ENCODE measurements at regions not wholly inside any gene's neighbourhood (a gene's known extent, or its start where the extent isn't known, plus 50 kb on each side); places are given as distances from the start of the nearest gene placed in this dataset.

DNA sequence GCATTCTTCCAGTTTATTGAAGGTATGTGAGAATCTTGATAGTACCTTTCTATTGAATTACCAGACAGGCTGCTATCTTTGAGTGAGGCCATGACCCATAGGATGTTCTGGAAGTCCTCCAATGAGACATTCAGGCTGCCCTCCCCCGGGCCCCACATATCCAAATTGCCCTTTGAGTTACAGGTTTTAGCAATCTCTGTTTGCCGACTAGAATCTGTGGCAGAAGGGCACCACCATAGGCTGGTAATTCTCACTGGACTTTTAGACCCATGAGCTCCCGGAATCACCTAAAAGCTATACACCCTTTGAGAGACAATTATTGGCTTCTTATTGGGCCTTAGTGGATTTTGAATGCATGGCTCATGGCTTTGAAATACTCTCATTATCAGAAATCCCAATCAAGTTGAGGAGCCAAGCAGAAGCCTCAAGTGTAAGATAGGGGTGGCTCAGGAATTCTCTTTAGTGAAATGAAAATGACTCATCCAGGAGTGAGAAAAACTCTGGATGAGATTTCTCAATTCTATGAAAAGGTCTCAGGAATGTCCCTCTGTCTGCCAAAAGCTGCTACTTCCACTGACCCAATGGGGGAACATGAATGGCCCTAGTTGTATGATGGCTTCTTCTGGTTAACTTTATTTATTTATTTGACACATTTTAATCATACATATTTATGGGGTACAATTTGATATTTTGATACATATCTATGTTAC, 172.1 kb upstream of the CSNK1A1L start:
- no peak for DNase-seq (ENCODE audit: low spot score)

DNA sequence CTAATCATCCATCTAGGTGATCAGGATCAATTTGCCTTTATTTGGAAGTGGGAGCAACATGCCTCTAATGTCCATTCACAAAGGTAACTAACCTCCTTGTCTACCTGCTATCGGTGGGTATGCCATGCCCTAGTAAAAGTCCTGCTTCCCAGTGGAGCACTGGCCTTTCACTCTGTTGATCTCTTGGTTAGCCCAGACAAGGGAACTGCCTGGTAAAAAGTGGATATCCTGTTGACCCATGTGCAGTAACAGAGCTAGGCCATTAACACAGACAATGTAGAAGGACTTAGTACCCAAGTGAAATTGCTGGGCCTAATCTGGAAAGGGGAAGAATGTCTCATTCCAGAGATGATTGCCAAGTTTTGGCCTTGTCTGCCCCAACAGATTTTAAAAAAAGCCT, 171.5 kb upstream of the CSNK1A1L start:
- intact Hi-C loops (cut with DNase I) = no loop called here

More for the DNA sequence above, 172.1 kb upstream of the CSNK1A1L start:
- intact Hi-C loops (cut with DNase I) = no loop called here

DNA sequence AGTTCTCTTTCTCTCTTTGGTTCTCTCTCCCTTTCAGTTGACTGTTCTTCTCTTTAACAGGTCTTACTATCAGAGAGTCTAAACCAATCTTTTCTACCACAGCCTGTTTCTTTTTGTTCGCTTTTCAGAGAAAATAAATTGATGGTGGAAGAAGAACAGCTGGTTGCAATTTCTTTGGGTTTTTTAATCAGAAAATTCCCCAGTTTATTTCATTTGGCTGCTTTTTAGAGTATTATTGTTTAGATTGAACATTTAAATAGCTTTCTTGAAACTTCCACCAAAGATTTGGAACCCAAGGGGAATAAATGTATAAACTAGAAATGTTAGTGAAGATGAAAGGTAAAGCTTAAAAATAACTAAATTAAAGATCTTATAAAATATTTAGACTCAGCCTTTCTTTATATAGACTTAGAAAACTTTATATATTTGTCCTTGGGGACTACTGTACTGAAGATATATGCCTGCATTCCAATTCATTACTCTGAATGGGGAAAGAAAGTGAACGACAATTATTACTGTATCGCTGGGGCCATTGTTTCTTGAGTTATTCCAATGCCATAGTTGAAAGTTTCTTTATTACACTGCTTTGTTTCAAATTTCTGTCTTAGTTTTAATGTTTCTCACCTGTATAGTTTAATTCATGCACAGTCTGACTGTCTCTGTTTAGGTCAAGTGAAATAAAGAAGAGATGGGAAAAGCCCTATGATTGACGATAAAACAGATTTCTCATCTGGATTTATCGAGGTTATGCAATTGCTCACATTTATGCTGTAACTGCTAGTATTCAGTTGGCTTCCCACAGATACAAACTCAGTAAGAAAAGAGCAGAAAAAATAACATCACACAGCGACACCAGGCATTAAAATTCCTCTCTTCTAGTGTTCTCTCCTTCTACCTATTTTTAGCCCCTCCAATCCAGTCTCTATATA, 169.4 kb upstream of the CSNK1A1L start:
- DNase-seq (ENCODE audit: low spot score) = no peak
- intact Hi-C loops (cut with DNase I) = no loop called here

More for the DNA sequence above, 171.5 kb upstream of the CSNK1A1L start:
- DNase-seq (ENCODE audit: low spot score) = no peak

GRCh38 chr13:37273836-37274235, 168.4 kb upstream of the CSNK1A1L start:
- no peak for DNase-seq (ENCODE audit: low spot score)
- intact Hi-C loops (cut with DNase I) = no loop called here

- no peak for DNase-seq (ENCODE audit: low spot score)
- intact Hi-C loops (cut with DNase I) = no loop called here
Measured at GRCh38 chr13:37270226-37271001, 164.9 kb upstream of the CSNK1A1L start.

DNA sequence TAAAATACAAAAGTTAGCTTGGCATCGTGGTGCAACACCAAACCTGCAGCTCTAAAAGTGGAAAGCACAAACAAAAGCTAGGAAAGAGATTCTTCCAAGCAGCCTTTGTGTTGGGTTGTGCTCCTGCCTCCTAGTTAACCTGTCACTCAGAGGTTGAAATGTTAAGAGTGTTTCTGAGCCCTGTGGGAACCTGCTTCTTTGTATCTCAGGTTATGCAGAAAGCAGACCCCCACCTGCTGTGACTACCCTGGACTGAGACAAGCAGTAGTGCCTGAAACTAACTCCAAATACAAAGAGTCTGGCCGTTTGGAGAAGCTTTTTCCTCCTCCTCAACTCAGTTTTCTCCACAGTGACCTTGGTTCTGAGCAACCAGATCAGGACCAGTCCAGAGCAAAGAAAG, 158.4 kb upstream of the CSNK1A1L start:
- intact Hi-C loops (cut with DNase I) = no loop called here
- DNase-seq (ENCODE audit: low spot score) = no peak

DNA sequence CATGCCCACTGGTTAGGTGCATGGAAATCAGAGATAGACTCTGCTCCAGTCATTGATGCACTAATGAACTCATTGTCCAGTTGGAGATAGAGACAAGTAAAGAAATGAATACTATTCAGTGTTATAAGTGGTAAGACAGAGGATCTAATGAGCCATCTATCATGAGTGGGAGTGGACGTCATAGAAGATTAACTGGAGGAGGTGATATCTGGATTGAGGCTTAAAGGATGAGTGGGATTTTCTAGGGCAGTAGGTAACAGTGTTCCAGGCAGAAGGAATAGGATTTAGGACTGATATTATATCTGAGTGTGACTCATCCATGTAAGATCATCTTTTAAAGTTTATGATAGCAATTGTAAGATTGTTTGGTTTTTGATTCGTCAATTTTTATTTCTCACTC, 152.2 kb upstream of the CSNK1A1L start:
- intact Hi-C loops (cut with DNase I) = no loop called here

DNA sequence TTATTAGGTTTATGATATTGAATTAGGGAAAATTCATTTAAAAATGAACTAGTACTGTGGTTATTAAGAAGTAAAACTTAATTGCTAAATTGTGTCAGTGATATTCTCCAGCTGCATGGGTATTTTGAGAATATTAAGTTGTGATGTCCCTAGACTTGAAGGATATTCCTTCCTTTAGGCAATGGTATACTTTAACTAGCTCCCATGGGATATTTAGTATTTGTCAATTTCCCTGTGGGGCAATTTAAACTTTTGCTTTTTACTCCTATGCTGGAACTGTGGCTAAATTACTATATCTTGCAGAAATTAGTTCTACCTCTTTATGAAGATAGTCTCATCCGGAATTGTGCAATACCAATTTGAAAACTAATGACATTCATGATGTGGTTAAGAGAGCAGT, 151.6 kb upstream of the CSNK1A1L start:
- intact Hi-C loops (cut with DNase I) = no loop called here
- DNase-seq (ENCODE audit: low spot score) = no peak

More for the DNA sequence above, 152.2 kb upstream of the CSNK1A1L start:
- DNase-seq (ENCODE audit: low spot score) = no peak

- intact Hi-C loops (cut with DNase I) = no loop called here
Measured at GRCh38 chr13:37241786-37242185, 136.3 kb upstream of the CSNK1A1L start.

DNA sequence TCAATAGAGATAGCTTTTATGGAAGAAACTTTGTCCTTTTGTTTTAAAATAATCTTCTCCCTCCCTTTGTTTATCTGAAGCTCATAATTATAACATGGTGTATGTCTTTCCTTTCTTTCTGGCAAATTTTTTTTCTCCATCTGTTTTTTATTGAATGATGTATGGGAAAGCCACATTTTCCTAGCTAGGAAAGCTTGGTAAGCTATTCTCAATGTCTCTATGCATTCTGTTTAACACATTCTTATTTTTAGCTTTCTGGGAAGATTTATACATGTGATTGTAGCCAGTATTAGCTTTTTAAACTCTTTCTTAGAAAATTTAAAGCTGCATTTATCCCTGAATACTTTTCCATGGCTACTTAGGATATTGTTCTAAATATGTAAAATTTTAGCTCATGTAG, 124.9 kb upstream of the CSNK1A1L start:
- intact Hi-C loops (cut with DNase I) = no loop called here
- DNase-seq (ENCODE audit: low spot score) = no peak

More at GRCh38 chr13:37241786-37242185, 136.3 kb upstream of the CSNK1A1L start:
- no peak for DNase-seq (ENCODE audit: low spot score)

DNA sequence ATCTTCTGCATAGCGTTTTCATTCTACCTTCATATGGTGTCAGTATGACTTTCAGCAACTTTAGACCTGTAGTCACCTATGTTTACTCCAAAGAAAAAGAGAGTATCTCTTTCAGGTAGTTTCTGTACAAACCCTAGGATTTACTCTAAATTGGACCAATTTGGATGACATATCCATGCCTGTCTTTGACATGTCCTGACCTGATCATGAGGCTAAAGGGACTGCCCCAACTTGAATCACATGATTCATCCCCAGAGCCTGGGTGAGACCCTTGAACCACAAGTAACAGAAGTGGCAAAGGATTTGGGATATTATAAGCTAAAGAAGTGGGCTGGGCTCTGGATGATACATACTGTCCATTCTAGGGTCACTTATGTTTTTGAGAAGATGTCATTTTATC, 124.5 kb upstream of the CSNK1A1L start:
- no peak for DNase-seq (ENCODE audit: low spot score)
- intact Hi-C loops (cut with DNase I) = no loop called here

DNA sequence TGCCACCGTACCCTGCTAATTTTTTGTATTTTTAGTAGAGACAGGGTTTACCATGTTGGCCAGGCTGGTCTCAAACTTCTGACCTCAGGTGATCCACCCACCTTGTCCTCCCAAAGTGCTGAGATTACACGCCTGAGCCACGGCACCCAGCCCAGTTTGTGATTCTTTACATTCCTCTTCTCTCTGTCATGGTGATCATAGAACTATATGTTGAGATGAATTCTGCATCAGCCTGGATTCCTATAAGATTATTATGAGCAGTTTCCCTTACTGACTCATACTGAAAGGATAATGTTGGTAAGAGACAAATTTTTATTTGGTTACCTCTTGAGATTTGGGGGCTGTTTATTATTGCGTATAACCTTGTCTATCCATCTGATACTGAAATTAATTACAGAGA, 121.5 kb upstream of the CSNK1A1L start:
- DNase-seq (ENCODE audit: low spot score) = no peak
- intact Hi-C loops (cut with DNase I) = no loop called here

- intact Hi-C loops (cut with DNase I) = no loop called here
- DNase-seq (ENCODE audit: low spot score) = no peak
Measured at GRCh38 chr13:37225414-37226070, 120.1 kb upstream of the CSNK1A1L start.

DNA sequence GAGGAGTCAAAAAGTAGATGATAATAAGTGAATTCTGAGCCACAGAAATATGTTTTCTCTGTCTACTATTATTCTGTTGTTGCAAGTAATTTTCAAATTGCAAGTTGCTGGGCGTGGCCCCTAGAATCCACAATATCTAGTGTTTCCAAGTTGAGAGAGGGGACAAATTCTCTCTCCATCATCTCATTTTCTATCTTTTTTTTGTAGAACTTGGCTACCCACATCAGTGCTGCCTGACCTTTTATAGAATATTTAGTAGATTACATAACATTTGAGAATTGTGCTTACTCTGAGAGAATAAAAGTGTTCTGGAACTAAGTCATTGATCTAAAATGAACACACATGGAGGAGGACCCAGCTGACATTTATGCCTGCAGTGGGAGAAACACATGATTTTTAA, 110.9 kb upstream of the CSNK1A1L start:
- intact Hi-C loops (cut with DNase I) = no loop called here
- DNase-seq (ENCODE audit: low spot score) = no peak

GRCh38 chr13:37212826-37213225, 107.4 kb upstream of the CSNK1A1L start:
- no peak for DNase-seq (ENCODE audit: low spot score)
- intact Hi-C loops (cut with DNase I) = no loop called here

DNA sequence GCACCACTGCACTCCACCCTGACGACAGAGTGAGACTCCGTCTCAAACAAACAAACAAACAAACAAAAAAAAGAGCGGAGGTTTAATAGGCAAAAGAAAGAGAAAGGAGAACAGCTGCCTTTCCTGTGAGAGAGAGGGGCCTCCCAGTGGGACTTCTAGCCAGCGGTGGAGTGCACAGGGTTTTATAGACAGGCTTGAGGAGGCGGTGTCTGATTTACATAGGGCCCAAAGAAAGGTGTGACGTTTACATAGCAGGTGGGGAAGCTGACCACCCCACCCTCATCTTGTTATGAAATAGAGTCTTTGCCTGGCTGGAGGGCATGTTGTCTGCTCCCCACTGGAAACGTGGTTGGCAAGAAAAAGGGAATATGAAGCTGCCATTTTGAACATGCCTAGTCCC, 106.0 kb upstream of the CSNK1A1L start:
- intact Hi-C loops (cut with DNase I) = no loop called here
- no peak for DNase-seq (ENCODE audit: low spot score)

DNA sequence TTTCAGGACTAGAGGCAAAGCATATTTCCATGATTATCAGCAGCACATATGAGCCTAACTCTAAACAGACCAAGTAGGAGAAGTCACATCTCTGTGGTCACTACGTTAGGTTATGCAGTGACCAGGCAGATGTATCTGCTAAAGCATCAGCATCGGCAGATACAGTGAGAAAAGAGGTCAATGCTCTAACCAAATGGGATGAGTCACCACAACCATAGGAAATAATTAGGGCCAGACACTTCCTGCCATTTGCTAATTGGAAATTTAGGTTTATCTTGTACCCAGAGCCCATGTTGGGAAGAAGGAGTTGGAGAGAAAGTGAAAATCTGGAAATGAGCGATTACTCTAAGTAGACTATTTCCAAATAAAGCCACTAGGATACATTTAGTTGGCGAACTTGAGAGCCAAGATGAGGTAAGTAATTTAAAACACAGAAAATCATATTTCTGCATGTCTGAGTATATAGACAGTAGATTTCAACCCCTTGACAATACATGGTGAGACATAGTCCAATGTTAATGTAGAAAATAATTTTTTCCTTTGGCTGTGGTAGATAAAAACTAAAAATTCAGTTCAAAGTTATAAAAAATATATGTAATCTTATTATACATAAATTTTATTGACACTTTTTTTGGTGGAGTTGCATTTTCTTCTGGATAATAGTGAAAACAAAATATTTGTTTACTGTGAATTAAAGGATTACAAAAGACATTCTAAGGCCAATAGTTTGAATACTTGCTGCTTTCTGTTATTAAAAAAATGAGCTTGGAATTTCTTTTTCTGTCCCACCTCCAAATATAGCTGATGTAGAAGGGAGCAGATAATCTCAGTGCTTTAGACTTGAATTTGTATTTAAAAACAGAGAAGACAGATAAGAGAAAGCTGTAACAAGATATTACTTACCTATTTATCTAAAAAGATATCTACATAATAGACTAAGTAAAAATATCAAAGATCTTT, 104.4 kb upstream of the CSNK1A1L start:
- intact Hi-C loops (cut with DNase I) = no loop called here
- no peak for DNase-seq (ENCODE audit: low spot score)

- no peak for DNase-seq (ENCODE audit: low spot score)
Measured at GRCh38 chr13:37207691-37208451, 102.4 kb upstream of the CSNK1A1L start.

More at GRCh38 chr13:37207691-37208451, 102.4 kb upstream of the CSNK1A1L start:
- intact Hi-C loops (cut with DNase I) = no loop called here
